Osteoblast (primary cell): ENCODE measurements at regions not wholly inside any gene's neighbourhood (a gene's known extent, or its start where the extent isn't known, plus 50 kb on each side); places are given as distances from the start of the nearest gene placed in this dataset.

Experiments
- DNase-seq: peaks from one replicate; pipeline ENCODE4 v3.0.0; 2011; ENCODE audit warnings: low spot score, mixed read lengths; ENCODE audit not compliant: insufficient read length; ENCODE audit errors: missing footprints
- H2AFZ ChIP-seq: 2 replicates; pipeline ENCODE4 v1.6.0; 2011; ENCODE audit warnings: mild to moderate bottlenecking, low read length
- H3K27ac ChIP-seq: 2 replicates; pipeline ENCODE4 v1.5.1; 2011; ENCODE audit warnings: mild to moderate bottlenecking, low read depth, low read length, moderate library complexity
- H3K27me3 ChIP-seq: 2 replicates; pipeline ENCODE4 v1.6.0; 2012; ENCODE audit warnings: mild to moderate bottlenecking, control low read depth, inconsistent platforms, low read length, moderate library complexity; ENCODE audit not compliant: insufficient read depth
- H3K36me3 ChIP-seq: 2 replicates; pipeline ENCODE4 v1.5.1; 2011; ENCODE audit warnings: mild to moderate bottlenecking, low read length, control low read depth, moderate library complexity; ENCODE audit not compliant: insufficient read depth
- H3K4me1 ChIP-seq: 2 replicates; pipeline ENCODE4 v1.5.1; 2011; ENCODE audit warnings: mild to moderate bottlenecking, low read length, control low read depth, moderate library complexity; ENCODE audit not compliant: insufficient read depth
- H3K4me2 ChIP-seq: 2 replicates; pipeline ENCODE4 v1.6.0; 2011; ENCODE audit warnings: mild to moderate bottlenecking, low read length; ENCODE audit not compliant: insufficient read depth
- H3K4me3 ChIP-seq: fragments of 200-600 bp; sonication (generic); 3 replicates; pipeline ENCODE4 v1.5.1; 2012; ENCODE audit warnings: mild to moderate bottlenecking, low read length, inconsistent platforms; ENCODE audit not compliant: insufficient read depth
- H3K79me2 ChIP-seq: 2 replicates; pipeline ENCODE4 v1.6.0; 2012; ENCODE audit warnings: mild to moderate bottlenecking, low read length, control low read depth, inconsistent platforms; ENCODE audit not compliant: insufficient read depth
- H3K9me3 ChIP-seq: 2 replicates; pipeline ENCODE4 v1.5.1; 2011; ENCODE audit warnings: low read depth, low read length, control low read depth
- H4K20me1 ChIP-seq: 2 replicates; pipeline ENCODE4 v1.6.0; 2012; ENCODE audit warnings: mild to moderate bottlenecking, low read length, control low read depth; ENCODE audit not compliant: insufficient read depth
- TF ChIP-seq, protein P1 (sequence below): IDR thresholded peaks from 2 replicates; pipeline ENCODE4 v1.5.1; 2011; ENCODE audit warnings: mild to moderate bottlenecking, low read depth, low read length, moderate library complexity; ENCODE audit errors: extremely low read depth

DNA sequence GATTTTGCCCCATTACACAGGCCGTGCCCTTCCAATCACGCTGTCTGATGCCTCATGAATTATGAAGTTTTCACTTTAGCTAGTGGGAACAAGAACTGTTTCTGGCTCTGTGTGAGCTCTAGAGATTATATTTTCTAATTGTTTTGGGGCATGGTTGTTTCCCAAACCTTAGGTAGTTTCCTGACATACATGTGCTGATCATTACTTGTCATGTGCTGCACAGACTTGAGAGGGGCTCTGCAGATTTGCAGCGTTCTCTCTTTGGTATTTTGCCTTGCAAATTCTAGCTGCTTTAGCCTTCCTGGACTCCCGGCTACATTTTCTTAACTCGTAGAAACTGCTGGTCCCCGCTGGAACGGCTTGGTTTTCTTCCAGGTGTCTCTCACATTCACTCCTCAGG is 142.1 kb upstream of the IVNS1ABP start:
- no peak overlapping the region for H2AFZ ChIP-seq
- no peaks in the 10 kb centered on the region for H3K79me2 ChIP-seq
- no peak overlapping the region for H3K4me3 ChIP-seq
- peaks cover 2% of the 10 kb centered on the region for H3K4me1 ChIP-seq
- H3K36me3 ChIP-seq: no peaks in the 10 kb centered on the region
- H3K9me3 ChIP-seq: no peaks in the 10 kb centered on the region
- H3K27me3 ChIP-seq: no peaks in the 10 kb centered on the region
- no peaks in the 10 kb centered on the region for H4K20me1 ChIP-seq
- no peak overlapping the region for H3K27ac ChIP-seq
- no peak for DNase-seq
- no peak overlapping the region for H3K4me2 ChIP-seq
- TF ChIP-seq, protein P1, sequence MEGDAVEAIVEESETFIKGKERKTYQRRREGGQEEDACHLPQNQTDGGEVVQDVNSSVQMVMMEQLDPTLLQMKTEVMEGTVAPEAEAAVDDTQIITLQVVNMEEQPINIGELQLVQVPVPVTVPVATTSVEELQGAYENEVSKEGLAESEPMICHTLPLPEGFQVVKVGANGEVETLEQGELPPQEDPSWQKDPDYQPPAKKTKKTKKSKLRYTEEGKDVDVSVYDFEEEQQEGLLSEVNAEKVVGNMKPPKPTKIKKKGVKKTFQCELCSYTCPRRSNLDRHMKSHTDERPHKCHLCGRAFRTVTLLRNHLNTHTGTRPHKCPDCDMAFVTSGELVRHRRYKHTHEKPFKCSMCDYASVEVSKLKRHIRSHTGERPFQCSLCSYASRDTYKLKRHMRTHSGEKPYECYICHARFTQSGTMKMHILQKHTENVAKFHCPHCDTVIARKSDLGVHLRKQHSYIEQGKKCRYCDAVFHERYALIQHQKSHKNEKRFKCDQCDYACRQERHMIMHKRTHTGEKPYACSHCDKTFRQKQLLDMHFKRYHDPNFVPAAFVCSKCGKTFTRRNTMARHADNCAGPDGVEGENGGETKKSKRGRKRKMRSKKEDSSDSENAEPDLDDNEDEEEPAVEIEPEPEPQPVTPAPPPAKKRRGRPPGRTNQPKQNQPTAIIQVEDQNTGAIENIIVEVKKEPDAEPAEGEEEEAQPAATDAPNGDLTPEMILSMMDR: no peak

- Histone ChIP-seq H3K36me3 (no peaks in the 10 kb centered on the region), H4K20me1 (no peaks in the 10 kb centered on the region), H3K4me3 (no peak overlapping the region), H3K4me1 (peaks cover 7% of the 10 kb centered on the region), H3K9me3 (no peaks in the 10 kb centered on the region), H3K79me2 (no peaks in the 10 kb centered on the region), H3K4me2 (no peak overlapping the region), H3K27me3 (no peaks in the 10 kb centered on the region), H2AFZ (no peak overlapping the region), H3K27ac (no peak overlapping the region)
- TF ChIP-seq, protein P1: no peak
- DNase-seq: no peak
Observed at GRCh38 chr1:185458670-185459069, 141.6 kb upstream of the IVNS1ABP start.

DNA sequence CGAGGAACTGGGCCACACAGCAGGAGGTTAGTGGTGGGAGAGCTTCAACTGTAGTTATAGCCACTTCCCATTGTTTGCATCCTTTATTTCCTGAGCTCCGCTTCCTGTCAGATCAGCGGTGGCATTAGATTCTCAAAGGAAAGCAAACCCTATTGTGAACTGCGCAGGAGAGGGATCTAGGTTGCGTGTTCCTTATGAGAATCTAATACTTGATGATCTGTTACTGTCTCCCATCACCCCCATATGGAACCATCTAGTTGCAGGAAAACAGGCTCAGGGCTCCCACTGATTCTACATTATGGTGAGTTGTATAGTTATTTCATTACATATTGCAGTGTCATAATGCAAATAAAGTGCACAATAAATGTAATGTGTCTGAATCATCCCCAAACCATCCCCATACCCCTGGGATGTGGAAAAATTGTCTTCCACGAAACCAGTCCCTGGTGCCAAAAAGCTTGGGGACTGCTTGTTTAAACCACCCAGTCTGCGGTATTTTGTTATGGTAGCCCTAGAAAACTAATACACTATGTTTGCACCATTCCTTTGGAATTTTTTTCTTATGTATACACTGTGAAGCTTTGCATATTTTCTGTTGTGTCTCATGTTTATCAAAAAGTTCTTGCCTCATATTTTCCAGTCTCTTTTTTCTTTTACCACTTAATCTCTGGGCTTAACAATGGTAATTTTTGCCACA is 136.6 kb upstream of the IVNS1ABP start:
- Histone ChIP-seq H3K27ac (peak overlapping the region; percentile 60), H3K36me3 (no peaks in the 10 kb centered on the region), H3K27me3 (no peaks in the 10 kb centered on the region), H3K4me1 (peaks cover 10% of the 10 kb centered on the region), H3K9me3 (no peaks in the 10 kb centered on the region), H3K4me2 (no peak overlapping the region), H3K79me2 (no peaks in the 10 kb centered on the region), H2AFZ (no peak overlapping the region), H4K20me1 (no peaks in the 10 kb centered on the region), H3K4me3 (no peak overlapping the region)
- TF ChIP-seq, protein P1: no peak
- DNase-seq: no peak

DNA sequence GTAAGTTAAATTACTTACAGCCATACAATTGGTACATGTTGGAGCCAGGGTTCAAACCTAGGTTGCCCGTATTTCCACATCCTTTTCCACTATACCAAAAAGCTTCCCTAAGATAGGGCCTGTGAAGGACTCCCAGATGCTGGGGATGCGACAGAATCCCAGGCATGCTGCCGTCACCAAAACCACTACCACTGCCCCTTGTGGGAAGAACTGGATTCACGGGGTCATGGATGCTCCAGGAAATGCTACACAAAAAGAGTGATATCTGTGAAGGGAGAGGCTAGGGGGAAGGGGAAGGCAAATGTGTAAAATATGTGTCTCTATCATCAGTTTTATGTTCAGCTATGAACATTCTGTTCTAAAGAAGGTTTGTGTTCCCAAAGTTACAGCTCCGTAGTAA is 133.9 kb upstream of the IVNS1ABP start:
- TF ChIP-seq, protein P1: peak; percentile 17
- no peaks in the 10 kb centered on the region for H3K79me2 ChIP-seq

More for the DNA sequence above, 133.9 kb upstream of the IVNS1ABP start:
- H3K27ac ChIP-seq: no peak overlapping the region
- no peak for DNase-seq
- no peak overlapping the region for H2AFZ ChIP-seq
- no peaks in the 10 kb centered on the region for H3K36me3 ChIP-seq
- no peaks in the 10 kb centered on the region for H3K9me3 ChIP-seq
- H3K4me1 ChIP-seq: peaks cover 10% of the 10 kb centered on the region
- no peaks in the 10 kb centered on the region for H4K20me1 ChIP-seq
- H3K27me3 ChIP-seq: no peaks in the 10 kb centered on the region
- no peak overlapping the region for H3K4me2 ChIP-seq
- no peak overlapping the region for H3K4me3 ChIP-seq
